ENCODE measurements at regions not wholly inside any gene's neighbourhood (a gene's known extent, or its start where the extent isn't known, plus 50 kb on each side); places are given as distances from the start of the nearest gene placed in this dataset.

DNA sequence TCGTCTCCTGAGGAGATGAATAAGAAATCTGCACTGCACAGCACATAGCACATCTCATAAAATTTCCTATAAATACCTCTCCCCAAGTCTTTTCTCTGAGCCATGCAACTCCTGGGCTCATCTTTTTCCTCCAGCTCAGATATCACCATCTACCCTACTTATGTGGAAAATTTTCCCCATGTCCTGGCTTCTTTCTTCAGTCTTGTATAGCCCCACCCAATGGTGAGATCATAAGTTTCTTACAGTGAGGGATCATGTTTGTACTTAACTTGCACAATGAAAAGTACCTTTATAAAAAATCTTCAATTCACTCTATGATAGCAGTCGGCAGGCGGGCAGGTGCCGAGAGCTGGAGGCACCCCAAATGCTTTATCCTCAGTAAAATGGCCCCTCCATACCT, 198.6 kb upstream of the S100G start:
- DNase-seq (ENCODE audit: low spot score) = no peak

DNA sequence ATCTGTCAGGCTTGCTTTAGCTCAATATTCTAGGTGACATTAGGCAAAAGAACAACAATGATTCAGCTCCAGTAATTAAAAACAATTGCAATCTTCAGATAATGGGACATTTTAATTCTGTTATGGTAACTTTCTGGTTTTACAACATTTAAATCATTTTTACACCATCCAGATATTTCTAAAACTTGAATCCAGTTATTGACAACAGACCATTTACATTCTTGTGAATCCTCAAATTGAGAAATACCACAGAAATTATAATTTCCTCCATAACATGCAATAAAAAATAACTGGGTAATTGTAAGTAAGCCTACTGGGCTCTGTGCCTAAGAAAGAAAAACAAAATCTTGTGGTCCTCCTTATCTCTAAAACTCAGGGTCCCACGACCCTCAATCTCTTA, 195.0 kb upstream of the S100G start:
- DNase-seq (ENCODE audit: low spot score) = no peak

DNA sequence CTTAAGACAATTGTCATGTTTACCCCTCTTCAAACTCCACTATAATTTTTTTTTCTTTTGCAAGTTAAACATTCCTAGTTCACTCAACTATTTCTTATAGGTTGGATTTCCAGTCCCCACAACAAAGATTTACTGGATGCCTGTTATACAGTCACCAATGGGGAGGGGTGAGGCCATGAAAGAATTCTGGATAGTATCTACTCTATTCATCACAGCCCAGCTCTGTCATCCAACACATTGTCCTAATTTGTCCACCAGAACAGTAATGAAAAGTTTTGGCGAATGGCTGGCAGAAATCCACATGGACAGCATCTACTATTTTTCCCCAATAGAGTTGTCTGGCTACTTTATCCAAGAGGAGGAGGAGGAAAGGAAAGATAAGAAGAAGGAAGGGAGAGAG, 192.7 kb upstream of the S100G start:
- no peak for DNase-seq (ENCODE audit: low spot score)

DNA sequence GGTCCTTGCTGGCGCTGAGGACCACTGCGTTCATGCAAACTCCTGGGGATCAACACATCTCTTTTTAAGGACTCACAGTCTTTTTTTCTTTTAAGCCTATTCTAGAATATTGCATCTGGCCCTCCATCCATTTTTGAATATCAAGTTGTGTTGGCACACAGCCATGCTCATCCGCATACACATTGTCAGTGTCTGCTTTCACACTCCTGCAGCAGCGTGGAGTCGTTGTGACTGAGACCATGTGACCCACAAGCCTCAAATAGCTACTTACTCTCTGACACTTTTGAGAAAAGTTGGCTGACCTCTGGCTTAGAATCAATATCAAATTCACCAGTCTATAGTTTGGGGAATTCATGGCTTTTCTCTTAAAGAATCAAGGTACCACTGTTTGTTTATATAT, 191.8 kb upstream of the S100G start:
- DNase-seq (ENCODE audit: low spot score) = no peak

DNA sequence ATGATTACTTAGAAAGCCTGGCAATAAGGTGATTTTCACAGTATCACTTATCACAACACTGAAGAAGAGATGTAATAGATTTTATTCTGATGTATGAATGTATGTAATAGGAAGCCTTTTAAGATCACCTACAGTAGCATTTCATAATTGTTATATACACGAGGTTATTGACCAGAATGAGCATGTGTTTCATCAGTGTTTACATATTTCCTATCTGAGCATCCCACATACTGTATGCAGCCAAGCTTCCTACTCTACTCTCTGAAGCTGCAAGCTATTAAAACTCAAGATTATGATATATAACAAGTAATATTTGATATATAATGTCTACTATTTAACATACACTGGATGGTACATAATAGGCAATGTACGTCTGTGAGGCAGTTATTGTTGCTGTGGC, 190.9 kb upstream of the S100G start:
- no peak for DNase-seq (ENCODE audit: low spot score)

DNA sequence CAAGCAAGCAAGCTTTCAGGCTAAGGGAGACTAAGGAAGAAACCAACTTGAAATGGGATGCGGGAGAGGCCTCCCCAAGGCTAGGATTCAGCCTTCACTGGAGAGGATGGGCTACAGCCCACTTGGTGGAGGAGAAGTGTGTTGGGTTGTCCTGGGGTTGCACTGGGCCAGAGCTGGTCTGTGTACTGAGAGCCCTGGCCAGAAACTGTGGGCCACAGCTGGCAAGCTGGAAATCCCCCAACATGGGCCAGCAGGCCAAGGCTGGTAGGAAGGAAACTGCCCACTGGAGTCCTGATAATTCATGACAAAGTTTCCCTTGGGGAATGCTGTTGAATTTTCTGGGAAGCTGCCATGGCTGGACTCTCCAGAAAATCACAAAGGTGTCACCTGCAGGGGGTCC, 188.0 kb upstream of the S100G start:
- DNase-seq (ENCODE audit: low spot score) = no peak

DNA sequence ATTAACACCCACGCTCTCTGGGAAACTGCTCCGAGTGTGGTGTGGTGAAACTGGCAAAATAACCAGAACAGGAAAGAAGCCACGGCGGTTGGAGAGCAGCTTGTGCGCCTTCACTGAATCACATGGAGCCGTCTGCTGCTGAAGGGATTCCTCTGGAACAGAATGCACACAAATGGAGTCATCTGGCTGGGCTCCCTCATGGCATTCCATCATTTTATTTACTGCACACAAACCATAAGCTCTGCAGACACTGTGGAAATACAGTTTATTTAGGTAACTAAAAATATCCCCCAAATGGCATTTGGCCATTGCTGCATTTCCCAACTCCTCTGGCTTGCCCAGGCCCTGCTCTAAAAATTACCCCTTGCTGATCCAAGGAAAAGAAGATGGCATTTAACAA, 187.0 kb upstream of the S100G start:
- DNase-seq (ENCODE audit: low spot score) = no peak

DNA sequence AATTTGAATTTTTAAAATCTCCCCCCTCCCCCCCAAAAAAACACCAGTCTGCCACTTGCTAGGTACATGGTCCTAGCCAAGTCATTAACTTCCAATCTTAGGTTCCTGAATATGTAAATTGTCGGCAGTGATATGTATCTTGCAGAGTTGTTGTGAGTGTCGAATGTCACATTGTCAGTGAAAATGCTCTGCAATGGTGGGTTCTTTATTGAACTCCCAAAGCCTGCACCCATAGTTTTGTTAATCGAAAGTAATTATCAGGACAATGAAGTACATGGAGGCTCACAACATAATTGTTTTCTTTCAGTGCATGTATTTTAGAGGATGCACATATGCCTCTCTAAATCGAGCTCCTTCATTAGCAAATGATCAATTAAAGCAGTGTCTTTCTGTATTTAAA, 185.6 kb upstream of the S100G start:
- DNase-seq (ENCODE audit: low spot score) = no peak

DNA sequence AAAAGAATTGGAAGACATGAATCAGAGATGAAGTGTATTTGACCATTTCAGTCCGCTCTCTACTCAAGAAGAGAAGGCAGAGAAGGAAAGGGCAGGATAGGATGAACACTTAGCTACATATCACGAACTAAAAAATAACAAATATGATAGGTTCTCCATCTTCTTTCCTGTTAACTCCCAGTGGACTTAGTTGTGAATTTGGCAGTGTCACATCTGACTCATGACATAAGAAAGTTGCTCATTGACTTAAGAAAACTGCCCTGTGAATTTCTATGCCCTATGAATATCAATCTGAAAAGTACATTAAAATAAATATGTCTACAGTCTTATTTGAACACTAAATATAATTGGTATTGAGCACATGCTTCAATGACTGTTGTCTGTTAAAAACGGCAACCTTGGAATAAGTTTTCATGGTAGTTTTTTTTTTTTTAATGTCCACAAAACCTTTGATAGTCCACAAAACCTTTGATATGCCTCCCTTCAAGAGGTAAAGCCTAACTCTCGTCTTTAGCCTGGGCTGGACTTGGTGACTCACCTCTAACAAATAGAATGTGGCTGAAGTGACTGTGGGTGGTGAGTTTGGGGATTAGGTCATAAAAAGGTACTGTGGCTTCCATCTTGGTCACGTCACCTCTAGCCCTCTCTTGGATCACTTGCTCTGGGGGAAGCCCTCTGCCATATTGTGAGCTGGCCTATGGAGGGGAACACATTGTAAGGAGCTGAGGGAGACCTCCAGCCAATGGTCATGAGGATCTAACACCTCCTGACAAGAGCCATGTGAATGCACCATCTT, 184.7 kb upstream of the S100G start:
- DNase-seq (ENCODE audit: low spot score) = no peak

DNA sequence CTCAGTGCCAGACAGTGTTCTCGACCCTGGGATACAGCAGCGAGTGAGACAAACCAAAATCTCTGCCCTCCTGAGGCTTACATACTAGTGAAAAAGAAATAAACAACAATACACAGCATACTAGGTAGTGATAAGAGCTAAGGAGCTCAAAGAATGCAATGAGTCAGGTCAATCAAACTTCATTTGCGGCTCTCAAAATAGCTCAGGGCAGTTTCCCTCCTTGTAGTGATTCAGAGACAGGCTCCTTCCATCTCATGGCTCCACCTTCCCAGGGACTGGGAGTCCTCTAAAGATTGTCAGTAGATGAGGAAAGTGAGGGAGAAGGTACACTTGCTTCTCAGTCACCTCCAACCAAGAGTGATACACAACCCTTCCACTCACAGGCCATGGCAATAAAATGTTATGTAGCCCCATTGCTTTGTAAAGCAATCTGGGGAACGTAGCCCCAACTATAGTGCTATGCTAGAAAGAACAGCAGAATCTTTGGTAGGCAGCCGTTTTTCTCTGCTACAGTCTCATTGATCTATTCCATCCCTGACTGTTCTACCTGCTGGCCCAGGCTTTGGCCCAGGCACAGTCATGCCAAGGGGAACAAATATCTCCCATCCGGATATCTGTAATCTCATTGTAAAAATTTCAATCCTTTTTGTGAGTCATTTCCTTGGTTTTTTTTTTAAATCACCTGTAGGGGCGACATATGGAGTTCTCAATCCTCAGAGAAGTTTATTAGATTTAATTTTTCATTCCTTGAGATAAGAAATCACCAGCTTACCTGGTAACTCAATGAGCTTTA, 183.1 kb upstream of the S100G start:
- DNase-seq (ENCODE audit: low spot score) = no peak

DNA sequence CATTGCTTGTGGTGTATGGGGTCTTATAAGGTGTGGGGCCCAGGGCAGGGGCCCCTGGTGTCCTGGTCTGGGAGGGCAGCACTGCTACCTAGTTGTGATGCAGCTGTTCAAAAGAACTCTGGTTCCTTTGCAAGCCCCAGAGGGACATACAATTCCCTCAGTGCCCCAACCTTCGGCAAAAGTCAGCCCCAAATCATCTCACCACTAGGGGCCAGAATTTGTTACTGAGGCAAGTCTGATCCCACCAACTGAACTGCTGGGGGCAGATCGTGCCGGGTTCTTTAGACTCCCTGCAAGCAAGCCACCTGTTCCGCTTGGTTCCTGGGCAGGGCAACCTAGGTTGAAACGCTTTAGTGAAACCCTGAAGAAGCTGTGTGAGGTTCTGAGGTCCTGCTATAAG, 180.1 kb upstream of the S100G start:
- DNase-seq (ENCODE audit: low spot score) = no peak

DNA sequence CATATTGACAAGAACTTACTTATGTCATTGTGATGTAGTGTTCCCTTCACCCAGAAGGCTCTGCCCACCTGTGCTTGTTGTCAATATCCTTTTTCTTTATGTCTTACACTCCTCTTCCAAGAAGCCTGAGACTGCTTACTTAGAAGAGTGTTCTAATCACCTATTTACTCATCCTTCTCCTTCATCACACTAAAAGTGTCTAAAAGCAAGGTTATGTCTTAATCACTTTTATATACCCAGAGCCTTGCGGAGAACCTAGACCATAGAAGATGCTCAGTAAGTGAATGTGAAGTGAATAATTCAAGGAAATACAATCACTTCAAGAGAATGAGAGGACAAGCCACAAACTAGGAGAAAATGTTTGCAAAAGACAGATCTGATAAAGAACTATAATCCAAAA, 177.6 kb upstream of the S100G start:
- DNase-seq (ENCODE audit: low spot score) = no peak

DNA sequence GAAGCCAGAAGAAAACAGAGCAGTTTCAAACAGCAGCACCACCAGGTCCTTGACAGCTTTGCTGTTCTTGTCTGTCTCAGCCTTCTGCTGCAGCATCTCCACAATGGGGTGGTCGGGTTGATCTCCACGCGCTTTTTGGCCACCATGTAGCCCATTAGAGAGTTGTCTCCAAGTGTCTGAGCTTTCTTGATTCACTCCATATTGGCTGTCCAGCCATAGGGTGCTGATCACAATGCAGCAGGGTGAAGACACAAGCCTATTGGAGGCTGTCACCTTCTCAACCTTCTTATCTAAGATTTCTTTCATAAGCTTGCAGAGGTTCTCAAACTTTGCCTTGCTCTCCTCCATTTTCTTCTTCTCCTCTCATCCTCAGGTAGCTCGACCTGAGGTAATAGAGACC, 175.4 kb upstream of the S100G start:
- no peak for DNase-seq (ENCODE audit: low spot score)

DNA sequence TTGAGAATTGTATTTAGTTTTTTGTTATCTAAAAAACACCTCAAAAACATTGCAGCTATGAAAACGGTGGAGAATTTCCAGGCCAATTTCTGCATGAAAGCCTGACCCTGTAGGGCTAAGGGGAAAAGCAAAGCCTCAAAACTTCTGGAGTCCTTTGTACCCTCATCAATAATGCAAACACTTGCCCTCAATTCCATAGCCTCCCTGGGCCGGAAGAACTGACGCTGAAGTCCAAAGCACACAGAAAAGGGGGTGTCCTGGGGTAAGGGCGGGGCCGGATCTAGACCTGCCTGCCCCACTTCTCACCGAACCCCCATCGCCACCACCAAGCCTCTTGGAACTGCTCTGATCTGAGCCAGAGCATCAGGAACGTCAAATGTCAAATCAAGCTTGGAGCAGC, 173.9 kb upstream of the S100G start:
- no peak for DNase-seq (ENCODE audit: low spot score)

DNA sequence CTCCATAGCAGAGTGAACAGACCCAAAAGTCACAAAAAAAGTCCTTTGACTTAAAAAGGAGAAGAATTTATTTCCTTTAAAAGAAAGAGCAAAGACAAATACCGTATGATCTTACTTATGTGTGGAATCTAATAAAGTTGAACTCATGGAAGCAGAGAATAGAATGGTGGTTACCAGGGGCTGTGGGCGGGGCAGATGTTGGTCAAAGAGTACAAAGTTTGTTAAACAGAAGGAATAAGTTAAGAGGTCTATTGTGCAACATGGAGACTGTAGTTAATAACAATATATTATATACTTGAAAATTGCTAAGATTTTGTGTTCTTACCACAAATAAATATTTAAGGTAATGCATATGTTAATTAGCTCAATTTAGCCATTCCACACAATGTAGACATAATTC, 173.3 kb upstream of the S100G start:
- DNase-seq (ENCODE audit: low spot score) = no peak

DNA sequence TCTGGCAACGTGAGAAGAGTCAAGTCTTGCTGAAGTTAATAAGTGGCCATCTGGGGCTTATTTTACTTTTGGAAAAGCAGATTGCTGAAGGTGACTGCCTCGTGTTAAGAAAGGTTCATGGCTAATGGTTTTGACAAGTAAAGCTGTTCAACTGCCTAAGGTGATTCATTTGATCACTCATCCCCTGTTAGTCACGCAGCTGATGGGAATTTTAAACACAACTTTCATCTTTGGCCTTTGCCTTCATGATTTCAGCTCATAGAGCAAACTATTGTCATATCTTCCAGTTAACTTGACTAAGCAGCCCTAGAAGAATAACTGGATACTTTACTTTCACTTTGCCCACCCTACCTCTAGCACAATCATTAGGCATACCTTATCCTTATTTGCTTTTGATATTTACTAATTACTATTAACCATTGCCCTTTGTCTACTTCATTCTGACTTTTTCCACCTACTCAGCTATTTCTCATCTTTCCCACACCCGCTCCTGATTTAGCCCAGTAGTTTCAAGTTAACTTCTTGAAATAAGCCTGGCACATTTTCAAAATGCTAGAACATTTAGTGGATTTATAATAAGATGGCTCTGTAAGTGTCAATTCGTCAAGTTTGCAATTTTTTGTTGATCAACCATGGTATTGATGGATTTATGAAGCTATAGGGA, 170.6 kb upstream of the S100G start:
- DNase-seq (ENCODE audit: low spot score) = no peak

DNA sequence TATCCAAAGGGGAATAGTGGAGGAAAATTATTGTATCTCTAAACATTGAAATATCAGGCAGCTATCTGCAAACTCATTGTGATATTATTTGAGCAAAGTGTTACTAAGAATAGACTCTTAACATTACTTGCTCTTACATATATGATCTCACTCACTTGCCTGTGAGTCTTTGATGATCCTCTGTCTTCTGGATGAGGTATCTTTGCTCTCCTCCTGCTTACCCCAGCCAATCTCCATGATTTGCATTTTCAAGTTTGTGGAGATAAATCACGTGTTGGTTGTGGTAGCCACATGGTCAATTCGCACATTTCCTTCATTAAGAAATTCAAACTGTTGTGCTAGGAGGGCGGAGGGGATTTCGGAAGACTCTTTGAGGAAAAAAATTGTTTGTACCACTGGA, 169.9 kb upstream of the S100G start:
- no peak for DNase-seq (ENCODE audit: low spot score)

DNA sequence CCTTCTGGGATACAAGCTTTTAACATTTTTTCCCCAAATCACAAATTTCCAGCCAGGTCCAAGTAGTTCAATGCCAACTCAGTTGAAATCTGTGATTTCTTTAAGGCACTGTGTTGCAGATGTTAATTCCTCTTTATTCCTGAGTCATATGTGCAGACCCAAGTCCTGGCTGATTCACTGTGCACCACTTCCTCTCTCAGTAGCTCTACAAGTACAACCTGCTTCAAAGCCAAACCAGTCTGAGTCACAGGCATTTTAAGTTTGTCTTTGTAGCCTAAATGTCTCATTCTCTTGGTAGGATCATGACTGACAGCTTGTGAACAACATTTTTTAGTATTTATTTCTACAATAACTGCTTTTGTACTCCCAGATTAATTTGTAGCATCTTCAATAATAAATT, 165.6 kb upstream of the S100G start:
- peak; percentile 61 for DNase-seq (ENCODE audit: low spot score)

DNA sequence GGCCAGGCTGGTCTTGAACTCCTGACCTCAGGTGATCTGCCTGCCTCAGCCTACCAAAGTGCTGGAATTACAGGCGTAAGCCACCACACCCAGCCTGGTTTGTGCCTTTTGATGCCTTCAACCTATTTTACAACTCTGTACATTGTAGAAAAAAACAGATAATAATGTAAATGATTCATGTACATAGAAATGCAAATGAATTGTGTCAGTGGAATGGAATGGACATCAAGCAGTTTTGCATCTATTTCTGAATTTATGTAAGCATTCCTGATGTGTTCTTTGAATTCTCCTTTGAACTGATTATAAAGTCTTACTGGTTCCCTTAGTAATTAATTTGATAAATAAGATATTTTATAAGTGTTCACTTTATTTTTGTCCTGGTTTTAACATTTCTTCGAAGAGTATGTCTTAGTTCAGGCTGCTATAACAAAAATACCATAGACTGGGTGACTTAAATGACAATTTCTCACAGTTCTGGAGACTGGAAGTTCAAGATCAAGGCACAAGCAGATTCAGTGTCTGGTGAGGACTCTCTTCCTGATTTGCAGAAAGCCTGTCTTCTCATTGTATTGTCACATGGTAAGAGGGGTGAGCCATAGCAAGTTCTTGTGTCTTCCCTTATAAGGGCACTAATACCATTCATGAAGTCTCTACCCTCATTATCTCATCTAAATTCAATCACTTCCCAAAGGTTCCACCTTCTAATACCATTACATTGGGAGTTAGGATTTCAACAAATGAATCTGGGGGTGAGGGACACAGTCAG, 162.2 kb upstream of the S100G start:
- DNase-seq (ENCODE audit: low spot score) = no peak

DNA sequence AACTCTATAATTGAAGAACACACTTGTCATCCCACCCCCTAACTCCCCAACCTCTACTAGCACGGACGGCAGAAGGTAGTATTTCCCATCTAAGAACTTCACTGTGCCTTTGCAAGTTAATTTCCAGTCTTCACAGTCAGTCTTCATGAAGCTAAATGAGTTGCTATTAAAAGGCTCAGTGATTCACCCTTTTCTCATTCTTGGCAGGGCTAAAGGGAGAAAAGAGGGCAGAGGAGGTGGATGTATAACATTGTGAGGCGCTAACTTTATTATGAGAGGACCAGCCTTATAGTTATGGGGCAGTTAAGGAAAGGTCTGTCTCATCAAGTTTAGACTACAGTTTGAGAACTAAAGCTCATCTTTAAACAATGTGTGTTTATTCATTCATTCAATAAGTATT, 161.0 kb upstream of the S100G start:
- no peak for DNase-seq (ENCODE audit: low spot score)

DNA sequence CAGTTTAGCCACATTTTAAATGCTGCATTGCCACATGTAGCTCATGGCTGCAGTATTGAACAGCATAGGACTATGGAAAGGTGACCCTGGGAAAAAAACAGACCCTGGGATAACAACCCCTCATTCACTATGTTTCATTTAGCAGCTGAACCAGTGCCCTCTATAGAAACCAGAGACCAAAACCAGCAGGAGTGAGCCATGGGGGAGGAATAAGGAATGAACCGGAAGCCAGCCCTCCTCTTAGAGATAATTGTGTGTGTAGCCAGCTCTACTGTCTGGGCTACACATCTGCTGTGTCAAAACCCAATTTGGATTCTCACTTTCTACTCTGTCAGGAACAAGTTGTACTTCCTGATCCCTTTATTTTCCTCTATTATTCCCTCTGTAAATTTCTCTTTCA, 158.5 kb upstream of the S100G start:
- no peak for DNase-seq (ENCODE audit: low spot score)

DNA sequence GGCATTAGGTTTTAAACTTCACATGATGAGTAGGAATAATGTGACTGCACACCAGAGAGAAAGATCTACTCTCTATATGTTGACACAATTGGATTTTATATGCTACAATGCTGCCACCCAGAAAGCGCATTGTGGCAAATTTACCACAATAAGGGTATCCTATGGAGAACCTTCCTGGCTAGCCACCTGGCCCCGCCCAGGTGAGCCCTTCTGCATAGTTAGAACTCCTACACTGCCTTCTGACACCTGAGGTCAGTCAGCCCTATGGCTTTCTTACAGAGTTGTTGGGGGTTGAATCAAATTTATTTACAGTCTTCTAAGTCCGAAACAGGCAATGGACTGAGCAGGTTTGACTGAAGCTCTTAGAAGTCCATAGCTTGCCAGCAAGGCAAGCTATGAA, 153.8 kb upstream of the S100G start:
- DNase-seq (ENCODE audit: low spot score) = no peak

All from pons (tissue), 1 donor.